Dermis microvascular lymphatic vessel endothelial cell (primary cell): ENCODE measurements at regions not wholly inside any gene's neighbourhood (a gene's known extent, or its start where the extent isn't known, plus 50 kb on each side); places are given as distances from the start of the nearest gene placed in this dataset.
"Not testable (repeated sequence)": the region's sequence is repeated elsewhere in the genome, so short reads cannot be mapped to it uniquely, and the experiment has no call there.

Source experiments
- DNase-seq, 2 donors: peaks; one replicate each; pipeline versions ENCODE4 v3.0.0 to v3.0.0-alpha.2; 2010; ENCODE audit warnings: low read depth in 2 of 2

DNA sequence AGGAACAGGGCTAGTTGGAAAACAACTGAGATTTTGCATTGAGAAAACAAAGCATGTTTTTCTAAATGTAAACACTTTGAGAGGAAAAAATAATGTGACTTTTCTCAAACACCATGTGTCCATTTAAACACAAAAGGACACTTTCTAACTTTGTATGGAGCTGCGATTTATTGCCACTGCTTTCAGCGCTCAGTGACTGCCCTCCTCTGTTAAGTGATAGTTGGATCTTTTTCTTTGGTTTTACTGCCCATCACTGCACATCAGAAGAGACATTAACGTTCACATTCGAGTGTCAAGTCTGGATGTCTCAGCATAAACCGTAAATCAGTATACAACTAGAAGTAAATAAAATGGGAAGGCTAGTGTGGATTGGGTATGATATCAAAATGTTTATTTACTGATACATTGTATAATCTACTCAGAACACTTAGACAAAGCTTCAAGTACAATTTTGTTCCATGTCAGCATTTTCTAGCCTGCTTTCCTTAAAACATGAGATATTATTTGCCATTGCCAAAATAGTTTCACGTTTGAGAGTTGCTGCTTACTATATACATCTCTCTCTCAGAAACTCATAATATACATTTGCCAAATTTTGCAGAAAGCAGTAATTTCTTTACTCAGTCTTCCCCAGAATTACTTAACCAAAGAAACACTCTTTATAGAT is 237.6 kb downstream of the IKZF2 start:
- no peak for DNase-seq

DNA sequence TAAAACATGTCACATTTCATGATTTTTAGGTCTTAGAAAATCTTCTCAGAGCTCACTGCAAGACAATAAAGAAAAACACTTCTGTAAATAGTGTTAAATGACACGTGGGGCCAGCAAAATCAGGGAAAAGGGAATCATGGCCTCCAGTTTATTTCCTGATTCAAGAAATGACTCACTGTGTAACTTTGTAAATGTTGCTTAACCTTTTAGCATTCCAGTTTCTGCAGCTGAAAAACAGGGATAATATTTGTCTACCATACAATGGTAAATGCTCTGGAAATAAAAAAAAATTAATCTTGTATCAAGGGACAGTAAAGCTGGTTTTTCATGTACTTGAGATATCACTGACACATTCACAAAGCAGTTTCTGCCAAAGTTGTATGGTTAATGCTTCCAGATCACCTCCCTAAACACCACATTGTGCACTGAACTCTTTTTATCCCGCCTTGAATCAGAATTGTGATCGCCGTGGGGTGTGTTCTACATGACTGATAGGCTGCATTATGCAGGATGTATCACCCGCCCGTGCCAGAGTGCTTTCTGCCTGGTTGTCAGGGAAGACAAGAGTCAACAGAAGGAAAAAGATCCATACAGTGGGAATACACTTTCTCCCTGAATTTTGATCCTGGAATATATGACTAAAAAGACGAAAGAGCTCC is 238.8 kb downstream of the IKZF2 start:
- DNase-seq: peak; percentile 79

DNA sequence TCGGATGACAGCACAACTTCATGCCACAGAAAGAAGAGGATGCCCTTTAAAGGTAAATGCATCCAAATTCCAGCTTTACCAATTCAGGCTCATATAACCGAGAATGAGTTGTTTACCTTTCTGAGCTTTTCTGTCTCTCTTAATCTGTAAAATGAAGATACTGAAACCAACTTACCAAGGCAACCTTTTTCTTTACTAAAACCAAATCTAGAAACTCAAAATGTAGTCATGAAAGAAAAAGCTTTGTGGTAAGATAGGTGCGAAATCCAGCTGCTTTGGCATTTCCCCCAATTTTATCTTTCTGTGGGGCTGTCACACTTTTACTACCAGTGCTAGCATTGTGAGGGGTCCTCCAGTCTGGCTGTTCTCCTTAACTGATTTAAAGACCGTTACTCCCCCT is 240.4 kb downstream of the IKZF2 start:
- no peak for DNase-seq

DNA sequence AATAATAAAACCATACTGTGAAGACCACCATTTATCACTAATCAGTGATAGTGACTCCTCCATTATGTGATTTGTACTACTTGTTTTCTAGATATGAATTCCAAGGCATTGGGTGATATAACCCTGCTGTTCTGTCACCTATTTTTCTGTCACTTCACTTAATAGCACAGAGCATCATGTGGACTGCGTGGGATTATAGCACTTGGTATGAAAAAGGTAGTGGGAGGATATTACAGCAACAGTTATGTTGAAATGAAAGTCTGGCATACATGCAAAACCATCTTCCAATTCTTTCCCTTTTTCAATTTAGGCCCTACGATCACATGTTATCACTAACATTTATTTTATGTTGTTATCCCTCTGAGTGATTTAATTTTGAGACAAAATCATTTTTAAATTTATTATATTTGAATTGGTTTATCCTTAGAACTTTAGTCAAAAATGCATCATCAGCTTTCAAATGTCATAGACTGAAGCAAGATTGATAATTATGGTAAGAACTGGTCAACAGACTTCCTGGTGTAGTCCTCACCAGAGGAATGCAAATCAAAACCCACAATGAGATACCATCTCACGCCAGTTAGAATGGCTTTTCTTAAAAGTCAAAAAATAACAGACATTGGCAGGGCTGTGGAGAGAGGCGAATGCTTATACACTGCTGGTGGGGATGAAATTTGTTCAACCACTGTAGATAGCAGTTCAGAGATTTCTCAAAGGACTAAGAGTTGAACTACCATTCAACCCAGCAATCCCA is 242.6 kb downstream of the IKZF2 start:
- DNase-seq: no peak

GRCh38 chr2:212908031-212908430 is 243.4 kb downstream of the IKZF2 start:
- DNase-seq: no peak

DNA sequence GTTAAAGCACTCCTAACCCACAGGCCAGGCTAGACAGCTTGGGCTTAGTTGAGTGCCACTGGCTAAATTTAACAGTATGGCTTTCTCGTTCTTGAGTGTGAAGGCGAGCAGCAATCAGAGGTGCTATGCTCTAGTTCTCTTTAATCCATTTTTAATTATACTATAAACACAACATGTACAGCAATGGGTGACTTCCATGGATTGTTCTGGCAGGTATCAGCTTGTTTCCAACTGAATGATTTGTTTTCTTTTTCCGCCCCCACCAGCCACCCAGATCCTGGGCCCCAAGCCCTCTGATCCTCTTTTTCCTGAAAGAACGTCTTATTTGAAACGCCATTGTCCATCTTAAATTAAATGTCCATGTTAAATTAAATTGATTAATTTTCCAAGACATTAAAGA is 244.8 kb downstream of the IKZF2 start:
- no peak for DNase-seq

DNA sequence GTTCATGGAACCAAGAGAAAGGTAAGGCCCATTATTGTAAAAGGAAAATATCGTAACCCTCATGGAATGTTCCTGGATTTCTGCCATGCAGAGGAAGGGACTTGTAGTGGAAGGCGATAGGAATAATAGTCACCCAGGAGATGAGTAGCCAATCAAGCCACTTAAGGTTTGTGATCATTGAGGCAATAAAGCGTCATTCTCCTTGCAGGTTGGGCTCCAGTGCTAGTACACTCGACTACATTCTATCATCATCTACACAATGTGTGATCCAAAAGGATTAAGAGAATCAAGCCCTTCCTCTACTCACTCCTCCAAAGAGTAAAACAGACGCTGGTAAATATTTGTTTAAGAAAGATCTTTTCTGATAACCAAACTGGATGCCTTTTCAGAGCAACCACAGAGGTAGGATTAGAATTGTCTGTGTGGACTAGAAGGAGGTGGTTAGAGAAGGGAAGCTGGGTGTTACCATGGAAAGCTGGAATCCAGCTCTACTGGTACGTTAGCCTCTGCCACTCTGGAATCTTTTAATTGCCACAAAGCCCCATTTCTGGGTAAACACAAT is 245.7 kb downstream of the IKZF2 start:
- peak in 1 of 2 donors; percentile 33 for DNase-seq

- no peak for DNase-seq
These were observed 246.8 kb downstream of the IKZF2 start for GRCh38 chr2:212904646-212905045.

- DNase-seq: no peak
These were observed 248.0 kb downstream of the IKZF2 start for GRCh38 chr2:212903413-212903812.

- DNase-seq: no peak
These were observed 249.0 kb downstream of the IKZF2 start for GRCh38 chr2:212902421-212902820.

GRCh38 chr2:212901604-212902275 is 249.7 kb downstream of the IKZF2 start:
- no peak for DNase-seq

GRCh38 chr2:212900715-212901114 is 250.7 kb downstream of the IKZF2 start:
- no peak for DNase-seq

DNA sequence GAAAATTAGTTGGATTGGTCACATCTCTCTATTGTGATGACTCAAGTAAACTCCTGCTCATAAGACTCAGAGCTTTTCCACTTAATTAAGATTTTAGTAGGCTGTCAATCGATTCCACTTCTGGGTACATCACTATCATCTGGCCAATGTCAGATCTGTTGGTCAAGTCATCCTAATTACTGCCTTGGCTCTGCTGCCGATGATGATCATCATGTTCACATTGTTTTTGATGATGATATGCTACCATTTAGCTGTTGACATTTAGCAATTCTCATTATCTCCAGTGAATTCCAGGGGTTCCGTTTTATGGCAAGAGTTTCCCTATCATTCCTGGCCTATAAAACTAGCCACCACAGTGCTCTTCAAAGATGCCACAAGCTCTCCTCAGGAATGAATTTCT is 253.4 kb downstream of the IKZF2 start:
- no peak for DNase-seq

DNA sequence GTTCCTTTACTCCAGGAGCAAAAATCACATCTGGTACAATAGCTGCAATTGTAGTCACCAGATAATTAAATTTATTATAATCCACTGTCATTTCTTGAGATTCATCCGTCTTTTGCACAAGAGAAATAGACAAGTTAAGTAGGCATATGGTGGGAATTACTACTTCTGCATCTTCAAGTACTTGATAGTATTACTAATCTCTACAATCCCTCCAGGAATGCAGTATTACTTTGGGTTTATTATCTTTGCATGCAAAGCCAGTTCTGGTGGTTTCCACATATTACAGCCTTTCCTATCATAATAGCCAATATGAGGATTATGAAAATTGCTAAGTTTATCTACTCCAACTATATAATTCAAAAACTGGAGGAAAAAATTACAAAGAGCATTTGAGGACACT is 254.1 kb downstream of the IKZF2 start:
- no peak for DNase-seq

DNA sequence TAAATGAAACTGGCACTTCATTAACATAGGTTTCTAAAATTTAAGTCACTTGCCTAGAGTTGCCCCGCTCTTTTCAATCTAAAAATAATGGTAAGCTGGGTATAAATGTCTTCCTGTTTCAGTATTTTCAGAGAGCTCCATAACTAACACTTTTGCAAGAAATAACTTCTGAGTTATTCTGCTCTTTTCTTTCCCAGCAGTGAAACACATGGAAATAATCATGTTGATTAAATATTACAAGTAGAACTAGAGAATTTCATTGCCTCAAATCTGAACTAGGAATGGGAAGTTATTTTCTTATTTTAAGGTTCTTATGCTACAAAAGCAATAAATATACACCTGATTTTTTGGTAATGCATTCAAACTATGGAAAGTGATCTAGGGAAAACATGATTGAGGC is 257.4 kb downstream of the IKZF2 start:
- no peak for DNase-seq

DNA sequence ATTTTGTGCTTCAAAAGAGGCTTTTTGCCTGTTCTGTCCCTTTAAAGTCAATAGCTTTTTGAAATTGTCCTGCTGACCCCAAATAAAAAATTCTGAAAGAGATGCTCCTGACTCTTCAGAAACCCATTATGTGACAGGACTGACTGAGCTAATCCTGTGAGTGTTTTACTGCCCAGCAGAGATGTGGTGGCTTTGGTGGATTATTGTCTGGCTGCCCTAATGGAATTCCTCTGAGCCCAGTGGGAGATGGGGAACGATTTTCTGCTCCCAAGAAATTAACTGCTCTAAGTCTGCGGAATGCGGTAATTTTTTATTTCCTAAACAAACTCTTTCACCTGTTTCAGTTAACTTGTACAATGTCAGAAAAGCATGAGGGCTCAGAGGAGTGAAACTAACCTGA is 258.2 kb downstream of the IKZF2 start:
- no peak for DNase-seq

- peak; percentile 43 to 51 for DNase-seq
These were observed 259.2 kb downstream of the IKZF2 start for GRCh38 chr2:212892193-212892592.

DNA sequence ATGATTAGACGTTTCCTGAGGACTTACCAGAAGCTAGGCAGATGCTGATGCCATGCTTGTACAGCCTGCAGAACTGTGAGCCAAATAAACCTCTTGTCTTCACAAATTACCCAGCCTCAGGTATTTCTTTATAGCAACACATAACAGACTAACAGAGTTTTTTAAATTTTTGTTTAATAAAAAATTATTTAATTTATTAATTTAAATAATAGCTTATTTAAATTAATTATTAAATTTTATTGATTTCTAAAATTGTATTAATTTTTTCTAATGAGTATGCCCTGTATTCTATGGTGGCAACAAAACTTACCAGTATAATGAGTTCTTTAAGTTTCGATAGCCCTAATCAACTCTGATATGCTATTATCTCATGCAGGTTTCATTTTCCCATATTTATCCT is 259.8 kb downstream of the IKZF2 start:
- DNase-seq: no peak

GRCh38 chr2:212882626-212883025 is 268.8 kb downstream of the IKZF2 start:
- DNase-seq: no peak

GRCh38 chr2:212876556-212876955 is 274.9 kb downstream of the IKZF2 start:
- not testable (repeated sequence) for DNase-seq

- DNase-seq: not testable (repeated sequence)
These were observed 275.5 kb downstream of the IKZF2 start for GRCh38 chr2:212875950-212876349.

GRCh38 chr2:212873256-212873655 is 278.2 kb downstream of the IKZF2 start:
- no peak for DNase-seq
